NCI-H524 (cell line): ENCODE measurements at regions not wholly inside any gene's neighbourhood (a gene's known extent, or its start where the extent isn't known, plus 50 kb on each side); places are given as distances from the start of the nearest gene placed in this dataset.
A peak's percentile ranks its signal among the peaks of the same experiment; 100 is the strongest.
"Not testable (repeated sequence)": the region's sequence is repeated elsewhere in the genome, so short reads cannot be mapped to it uniquely, and the experiment has no call there.

Source experiments
- DNase-seq, 2 experiments: peaks; one replicate each; lab custom pipeline; 2025; lab: John Stamatoyannopoulos, UW

GRCh38 chr9:101977614-101978210, 239.3 kb upstream of the GRIN3A start:
- DNase-seq: peak in 1 of 2 experiments; percentile 36

GRCh38 chr9:101970609-101971008, 232.2 kb upstream of the GRIN3A start:
- peak; percentile 13 to 72 for DNase-seq

DNA sequence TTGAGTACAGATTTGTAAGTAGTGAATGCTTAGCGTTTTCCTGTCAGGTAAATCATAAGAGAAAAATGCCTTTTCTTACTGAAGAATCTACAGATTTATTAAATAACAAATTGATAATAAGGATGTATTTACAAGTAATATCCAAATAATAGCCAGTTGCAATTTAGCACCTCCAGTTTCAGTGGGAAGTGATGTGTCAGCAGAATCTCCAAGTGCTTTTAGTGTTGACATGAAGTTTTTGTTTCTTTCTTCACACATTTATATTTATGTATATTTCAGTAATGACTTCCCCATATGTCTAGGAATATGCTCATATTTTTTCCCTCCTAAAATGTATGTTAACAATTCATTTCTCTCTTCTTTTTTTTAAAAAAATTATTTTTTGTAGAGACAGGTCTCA, 229.9 kb upstream of the GRIN3A start:
- no peak for DNase-seq

DNA sequence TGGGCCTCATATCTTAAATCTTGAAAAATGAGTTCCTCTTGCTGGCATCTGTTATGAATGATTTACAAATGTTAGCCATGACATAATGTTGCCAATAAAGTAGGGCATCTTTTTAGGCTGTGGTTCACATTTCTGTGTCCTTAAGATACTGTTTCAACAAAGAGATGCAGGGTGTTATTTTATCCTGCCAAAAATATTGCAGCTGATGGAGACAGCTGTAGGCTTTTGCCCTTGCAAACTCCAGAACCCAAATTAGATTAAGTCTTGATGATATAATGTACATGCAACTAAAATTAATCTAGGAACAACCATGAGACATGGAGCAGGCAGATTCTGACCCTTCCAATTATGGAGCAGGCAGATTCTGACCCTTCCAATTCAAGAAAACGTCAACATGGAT, 228.2 kb upstream of the GRIN3A start:
- peak in 1 of 2 experiments; percentile 12 for DNase-seq

DNA sequence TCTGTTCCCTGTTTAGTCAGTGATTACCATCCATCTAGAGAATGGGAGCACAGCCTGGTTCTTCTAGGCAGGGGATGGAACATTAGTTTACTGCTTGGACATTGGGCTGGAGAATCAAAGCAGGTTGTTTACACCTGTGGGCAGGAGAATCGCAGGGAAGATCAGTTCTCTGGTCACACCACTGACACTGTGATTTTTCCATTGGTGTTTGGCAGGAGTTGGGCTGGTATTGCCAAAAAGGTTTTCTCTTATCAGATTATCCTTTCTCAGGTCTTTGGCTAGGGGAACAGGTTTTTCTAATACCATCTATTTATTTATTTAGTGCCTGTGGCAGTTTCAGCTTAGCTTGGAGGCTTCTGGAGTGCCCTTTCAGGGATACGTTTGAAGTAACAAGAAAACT, 219.3 kb upstream of the GRIN3A start:
- no peak for DNase-seq

DNA sequence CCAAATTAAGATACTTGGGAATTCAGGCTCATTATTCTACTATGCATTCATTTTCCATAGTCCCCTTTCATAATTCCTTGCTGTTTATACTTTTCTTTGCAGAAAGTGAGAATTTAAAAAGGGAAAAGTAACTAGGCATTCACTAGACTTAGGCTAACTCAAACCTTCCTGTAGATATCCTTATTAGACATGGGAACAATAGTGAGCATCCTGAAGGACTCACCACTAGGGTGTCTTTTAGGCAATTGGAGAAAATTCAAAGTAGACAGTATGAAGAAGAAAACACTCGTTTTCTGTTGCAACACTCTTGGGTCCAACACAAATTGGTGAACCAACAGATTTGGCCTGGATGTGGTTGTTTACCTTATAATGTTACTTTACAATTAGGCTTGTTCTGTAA, 213.2 kb upstream of the GRIN3A start:
- no peak for DNase-seq

DNA sequence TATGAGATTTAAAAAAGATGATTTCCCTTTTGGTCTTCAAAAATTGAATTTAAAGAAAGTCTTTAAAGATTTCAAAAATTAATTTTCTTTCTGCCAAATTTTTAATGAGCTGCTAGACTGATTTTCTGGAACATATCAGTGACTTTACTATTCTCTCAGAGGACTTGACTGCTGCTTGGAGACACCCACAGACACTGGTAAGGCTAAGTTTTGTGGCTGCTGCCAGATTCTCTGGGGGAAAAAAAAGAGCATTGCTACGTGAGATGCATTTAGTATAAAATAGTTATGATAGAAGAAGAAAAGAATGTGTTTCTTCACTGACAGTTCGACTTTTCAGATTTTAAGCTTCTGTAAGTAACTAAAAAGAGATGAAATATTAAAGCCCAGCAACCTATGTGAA, 193.3 kb upstream of the GRIN3A start:
- DNase-seq: no peak

GRCh38 chr9:101930783-101931182, 192.3 kb upstream of the GRIN3A start:
- DNase-seq: no peak

DNA sequence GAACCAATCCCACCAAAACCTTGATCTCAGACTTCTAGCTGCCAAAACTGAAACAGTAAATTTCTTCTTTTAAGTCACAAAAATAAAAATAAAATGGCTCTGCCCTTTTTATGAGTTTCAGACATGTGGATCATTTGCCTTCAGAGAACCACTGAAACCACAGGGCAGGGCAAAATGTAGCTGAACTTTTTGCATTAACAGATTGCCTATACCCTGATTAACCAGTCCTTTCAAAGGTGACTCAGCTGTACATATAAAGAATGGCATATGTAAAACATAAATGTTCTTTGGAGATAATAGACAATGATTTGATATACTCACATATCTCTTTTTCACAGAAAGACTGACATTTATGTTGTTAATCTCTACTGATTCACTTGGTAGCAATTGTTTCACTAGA, 187.1 kb upstream of the GRIN3A start:
- DNase-seq: no peak

DNA sequence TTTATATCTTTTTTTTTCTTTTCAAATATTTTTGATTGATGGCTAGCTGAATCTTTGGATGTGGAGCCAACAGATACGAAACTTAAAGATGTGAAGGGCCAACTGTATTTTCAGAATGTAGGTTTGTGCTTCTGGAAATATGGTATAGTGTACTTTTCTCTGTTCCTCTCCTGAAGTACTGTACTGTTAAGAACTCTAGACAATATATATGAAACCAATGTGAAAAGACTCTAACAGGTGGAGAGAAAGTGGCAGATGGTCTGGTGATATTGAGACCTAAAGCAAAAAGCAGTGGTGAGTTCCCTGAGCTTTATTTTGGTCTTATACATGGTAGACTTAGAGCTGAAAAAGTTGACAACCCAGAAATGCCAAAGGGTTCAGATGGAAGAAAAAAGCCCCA, 185.0 kb upstream of the GRIN3A start:
- DNase-seq: peak; percentile 21 to 65

DNA sequence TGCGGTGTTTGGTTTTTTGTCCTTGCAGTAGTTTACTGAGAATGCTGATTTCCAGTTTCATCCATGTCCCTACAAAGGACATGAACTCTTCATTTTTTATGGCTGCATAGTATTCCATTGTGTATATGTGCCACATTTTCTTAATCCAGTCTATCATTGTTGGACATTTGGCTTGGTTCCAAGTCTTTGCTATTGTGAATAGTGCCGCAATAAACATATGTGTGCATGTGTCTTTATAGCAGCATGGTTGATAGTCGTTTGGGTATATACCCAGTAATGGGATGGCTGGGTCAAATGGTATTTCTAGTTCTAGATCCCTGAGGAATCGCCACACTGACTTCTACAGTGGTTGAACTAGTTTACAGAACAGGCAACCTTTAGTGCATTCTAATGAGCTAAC, 178.5 kb upstream of the GRIN3A start:
- DNase-seq: not testable (repeated sequence)

DNA sequence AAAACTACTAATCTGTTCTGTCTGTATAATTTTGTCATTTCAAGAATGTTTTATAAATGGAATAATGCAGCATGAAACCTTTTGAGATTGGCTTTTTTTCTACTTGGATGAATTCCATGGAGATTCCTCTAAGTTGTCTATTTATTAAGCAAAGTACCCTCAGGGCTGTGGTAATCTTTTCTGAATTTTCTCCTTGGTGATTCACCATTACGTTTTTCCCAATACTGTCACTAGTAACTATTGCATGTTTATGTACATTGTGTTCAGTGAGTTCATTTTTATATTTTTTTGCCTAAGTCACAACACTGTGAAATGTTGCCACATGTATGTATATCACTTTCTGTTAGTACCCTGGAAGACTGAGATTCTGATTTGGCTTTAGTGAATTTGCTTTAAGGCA, 177.0 kb upstream of the GRIN3A start:
- no peak for DNase-seq

DNA sequence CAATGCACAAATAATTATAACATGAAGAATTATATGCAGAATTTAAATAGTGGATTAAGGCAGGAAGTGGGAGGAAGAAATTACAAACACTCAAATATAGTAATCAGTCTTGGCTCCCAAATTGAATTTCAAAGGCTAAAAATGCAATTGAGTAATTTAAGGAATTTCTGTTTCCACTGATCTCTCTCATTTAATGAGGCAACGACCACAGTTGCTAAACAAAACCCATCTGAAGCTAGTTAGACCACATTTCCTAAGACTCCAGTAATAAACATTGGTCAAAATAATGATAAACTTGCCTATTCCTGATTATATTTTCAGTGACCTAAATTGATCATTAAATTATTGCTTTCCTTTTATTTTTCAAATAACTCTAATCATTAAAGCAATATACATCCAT, 174.3 kb upstream of the GRIN3A start:
- DNase-seq: no peak

GRCh38 chr9:101907466-101907865, 169.0 kb upstream of the GRIN3A start:
- DNase-seq: no peak

GRCh38 chr9:101904845-101905244, 166.4 kb upstream of the GRIN3A start:
- DNase-seq: no peak

GRCh38 chr9:101902051-101902450, 163.6 kb upstream of the GRIN3A start:
- DNase-seq: no peak

DNA sequence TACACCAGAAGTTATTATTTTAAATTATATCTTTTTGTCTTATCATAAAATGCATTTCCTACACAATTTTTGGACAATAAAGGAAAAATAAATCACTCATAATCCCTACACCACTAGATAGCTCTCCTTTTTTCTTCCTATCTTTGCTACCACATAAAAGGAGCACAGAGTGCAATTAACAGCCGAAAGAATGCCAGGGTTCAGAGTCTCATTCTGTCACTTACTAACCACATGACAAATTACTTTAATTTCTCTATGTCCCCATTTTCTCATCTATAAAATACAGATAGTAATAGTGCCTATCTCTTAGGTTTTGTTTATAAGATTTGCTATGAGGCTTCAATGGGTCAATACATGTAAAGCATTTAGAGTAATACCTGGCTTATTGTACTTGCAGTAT, 158.7 kb upstream of the GRIN3A start:
- no peak for DNase-seq

GRCh38 chr9:101893661-101894646, 155.5 kb upstream of the GRIN3A start:
- no peak for DNase-seq

- DNase-seq: no peak
Observed at GRCh38 chr9:101881508-101881907, 143.1 kb upstream of the GRIN3A start.

GRCh38 chr9:101880846-101881245, 142.4 kb upstream of the GRIN3A start:
- no peak for DNase-seq

DNA sequence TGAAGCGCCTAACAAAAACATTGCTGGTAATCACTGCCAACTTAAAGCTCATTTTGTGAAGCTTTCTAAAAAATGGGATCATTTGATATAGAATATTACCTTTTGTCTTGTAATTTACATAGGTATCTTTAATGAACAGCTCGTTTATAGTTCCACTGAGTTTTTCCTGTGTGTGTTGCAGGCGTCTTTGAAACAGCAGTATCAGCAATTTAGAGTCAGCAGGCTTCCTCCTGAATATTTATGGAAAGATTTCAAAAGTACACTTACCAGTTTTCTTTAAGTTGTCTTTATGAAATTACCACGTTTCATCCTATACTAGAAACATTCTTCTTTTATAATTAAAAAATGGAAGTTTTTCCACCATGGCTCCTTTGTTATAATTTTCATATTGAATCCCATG, 140.3 kb upstream of the GRIN3A start:
- no peak for DNase-seq

GRCh38 chr9:101877439-101877838, 139.0 kb upstream of the GRIN3A start:
- no peak for DNase-seq

DNA sequence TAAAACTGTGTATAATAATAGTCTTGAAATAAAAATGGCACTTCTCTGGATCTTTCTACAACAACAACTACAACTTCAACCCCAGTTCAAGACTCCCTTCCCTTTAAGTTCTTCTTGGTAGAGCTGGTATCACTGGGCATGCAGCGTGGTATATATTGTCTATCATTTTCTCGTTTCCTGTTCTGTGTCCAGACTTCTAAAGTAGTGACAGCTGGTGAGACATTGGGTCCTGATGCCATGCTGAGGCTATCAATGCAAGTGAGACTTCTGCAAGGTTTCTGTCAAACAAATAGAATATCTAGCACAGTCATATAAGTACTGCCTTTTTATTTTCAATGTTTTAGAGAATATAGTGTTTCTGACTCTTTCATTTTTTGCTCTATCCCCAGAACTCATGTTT, 123.0 kb upstream of the GRIN3A start:
- DNase-seq: no peak
